CD4-positive, CD25-positive, alpha-beta regulatory T cell (primary cell): ENCODE measurements at regions not wholly inside any gene's neighbourhood (a gene's known extent, or its start where the extent isn't known, plus 50 kb on each side); places are given as distances from the start of the nearest gene placed in this dataset.

Source experiments
- ATAC-seq, 2 donors: fragments of 150-1000 bp; cut with Tn5 transposase; one replicate each; pipeline ENCODE4 v1.10.0; 2021; ENCODE audit warnings: low read depth in 2 of 2, moderate number of reproducible peaks in 2 of 2, moderate library complexity in 1 of 2
- DNase-seq, 3 donors: peaks; one replicate each; pipeline versions ENCODE4 v3.0.0 to v3.0.0-alpha.2; 2012 to 2022; ENCODE audit warnings: mixed read lengths in 1 of 3
- H3K27ac ChIP-seq: one replicate; pipeline ENCODE4 v1.7.0; 2013; ENCODE audit warnings: mild to moderate bottlenecking, low read length; ENCODE audit not compliant: insufficient read depth, poor library complexity, severe bottlenecking
- H3K27me3 ChIP-seq: one replicate; pipeline ENCODE4 v1.7.0; 2013; ENCODE audit warnings: low read length; ENCODE audit not compliant: control insufficient read depth, insufficient read depth
- H3K36me3 ChIP-seq: one replicate; pipeline ENCODE4 v1.7.0; 2013; ENCODE audit warnings: mild to moderate bottlenecking, low read length, moderate library complexity; ENCODE audit not compliant: control insufficient read depth, insufficient read depth
- H3K4me1 ChIP-seq: 2 replicates; pipeline ENCODE4 v1.7.0; 2013; ENCODE audit warnings: mild to moderate bottlenecking, low read length; ENCODE audit not compliant: insufficient read depth, control insufficient read depth, poor library complexity, severe bottlenecking
- H3K4me3 ChIP-seq: one replicate; pipeline ENCODE4 v1.7.0; 2013; ENCODE audit warnings: low read depth, mild to moderate bottlenecking, low read length, moderate library complexity
- H3K9me3 ChIP-seq, 2 experiments: 1 replicate in 1 of 2; 2 replicates in 1 of 2; pipeline ENCODE4 v1.7.0; 2013; ENCODE audit warnings: low read length in 2 of 2, mild to moderate bottlenecking in 1 of 2, moderate library complexity in 1 of 2; ENCODE audit not compliant: control insufficient read depth in 2 of 2
- H3K27ac Mint-ChIP-seq, 3 donors: one replicate each; pipeline ENCODE4 v1.8.0; 2020 to 2022; ENCODE audit warnings: mild to moderate bottlenecking in 3 of 3, mixed read lengths in 3 of 3, moderate library complexity in 2 of 3
- H3K27me3 Mint-ChIP-seq: one replicate; pipeline ENCODE4 v1.8.0; 2022; ENCODE audit warnings: mild to moderate bottlenecking, mixed read lengths
- H3K36me3 Mint-ChIP-seq: one replicate; pipeline ENCODE4 v1.8.0; 2020; ENCODE audit warnings: mixed read lengths
- H3K4me1 Mint-ChIP-seq, 4 donors: one replicate each; pipeline ENCODE4 v1.8.0; 2020 to 2022; ENCODE audit warnings: mixed read lengths in 4 of 4, mild to moderate bottlenecking in 1 of 4
- H3K4me3 Mint-ChIP-seq, 4 donors: one replicate each; pipeline ENCODE4 v1.8.0; 2020 to 2022; ENCODE audit warnings: mild to moderate bottlenecking in 4 of 4, mixed read lengths in 4 of 4, moderate library complexity in 3 of 4
- H3K9me3 Mint-ChIP-seq, 7 donors: one replicate each; pipeline ENCODE4 v1.8.0; 2020 to 2022; ENCODE audit warnings: mixed read lengths in 7 of 7, mild to moderate bottlenecking in 3 of 7, moderate library complexity in 2 of 7

DNA sequence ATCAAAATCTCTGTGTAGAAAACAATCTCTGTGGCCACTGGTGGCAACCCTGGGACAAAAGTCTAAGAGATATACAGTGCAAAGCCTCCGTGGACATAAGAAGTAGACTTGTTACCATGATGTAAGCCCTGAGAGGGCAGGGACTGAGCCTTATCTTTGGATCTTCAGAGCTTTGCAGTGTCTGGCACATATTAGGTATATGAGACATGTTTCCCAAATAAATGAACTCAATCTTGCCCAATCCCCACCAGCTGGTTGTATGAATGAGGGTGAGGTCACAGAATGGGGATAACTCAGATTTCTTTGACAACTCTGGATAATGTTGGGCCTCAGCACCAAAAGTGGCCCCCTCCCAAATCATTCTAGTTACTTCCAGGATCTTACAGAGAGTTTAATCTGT lies 511.4 kb upstream of the DIPK2B start:
- H3K36me3 ChIP-seq = no peaks in the 10 kb centered on the region
- H3K9me3 ChIP-seq = no peaks in the 10 kb centered on the region
- peaks cover 3 to 23% (median 11%) of the 10 kb centered on the region in 4 donors for H3K4me1 Mint-ChIP-seq
- peaks cover 3% of the 10 kb centered on the region for H3K4me1 ChIP-seq
- H3K27me3 ChIP-seq = no peaks in the 10 kb centered on the region
- ATAC-seq = no peak
- H3K4me3 ChIP-seq = no peak overlapping the region
- peaks cover 0 to 4% (median 0%) of the 10 kb centered on the region in 7 donors for H3K9me3 Mint-ChIP-seq
- H3K36me3 Mint-ChIP-seq = no peaks in the 10 kb centered on the region
- no peaks in the 10 kb centered on the region for H3K27me3 Mint-ChIP-seq
- no peak overlapping the region for H3K27ac ChIP-seq
- H3K27ac Mint-ChIP-seq = no peak overlapping the region
- no peak for DNase-seq
- H3K4me3 Mint-ChIP-seq = no peak overlapping the region

DNA sequence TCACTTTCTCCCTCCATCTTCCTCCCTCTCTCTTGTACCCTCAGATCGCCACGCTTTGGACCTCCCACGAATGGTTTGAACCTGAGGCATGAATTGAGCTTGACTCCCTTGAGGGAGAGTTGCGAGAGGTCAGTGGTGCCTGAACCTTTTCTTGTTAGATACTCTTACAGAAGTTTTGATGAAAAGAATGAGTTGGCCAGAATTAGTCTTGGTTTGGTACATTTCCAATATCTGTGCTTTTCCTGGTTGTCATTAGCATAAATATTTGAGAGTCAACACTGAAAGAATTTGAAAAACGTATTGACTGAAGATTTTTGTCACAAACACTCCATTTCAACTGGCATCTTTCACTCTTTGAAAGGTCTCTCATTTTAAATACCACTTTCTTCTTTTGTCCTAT lies 510.6 kb upstream of the DIPK2B start:
- ATAC-seq (no peak), DNase-seq (no peak)
- no peaks in the 10 kb centered on the region for H3K27me3 ChIP-seq
- Mint-ChIP-seq H3K4me3 (no peak overlapping the region), H3K27ac (no peak overlapping the region), H3K27me3 (no peaks in the 10 kb centered on the region), H3K9me3 (peaks cover 0 to 3% (median 0%) of the 10 kb centered on the region in 7 donors), H3K4me1 (peaks cover 3 to 22% (median 11%) of the 10 kb centered on the region in 4 donors), H3K36me3 (no peaks in the 10 kb centered on the region)
- H3K36me3 ChIP-seq = no peaks in the 10 kb centered on the region
- no peaks in the 10 kb centered on the region for H3K9me3 ChIP-seq
- H3K4me3 ChIP-seq = no peak overlapping the region
- H3K4me1 ChIP-seq = peaks cover 3% of the 10 kb centered on the region
- no peak overlapping the region for H3K27ac ChIP-seq

DNA sequence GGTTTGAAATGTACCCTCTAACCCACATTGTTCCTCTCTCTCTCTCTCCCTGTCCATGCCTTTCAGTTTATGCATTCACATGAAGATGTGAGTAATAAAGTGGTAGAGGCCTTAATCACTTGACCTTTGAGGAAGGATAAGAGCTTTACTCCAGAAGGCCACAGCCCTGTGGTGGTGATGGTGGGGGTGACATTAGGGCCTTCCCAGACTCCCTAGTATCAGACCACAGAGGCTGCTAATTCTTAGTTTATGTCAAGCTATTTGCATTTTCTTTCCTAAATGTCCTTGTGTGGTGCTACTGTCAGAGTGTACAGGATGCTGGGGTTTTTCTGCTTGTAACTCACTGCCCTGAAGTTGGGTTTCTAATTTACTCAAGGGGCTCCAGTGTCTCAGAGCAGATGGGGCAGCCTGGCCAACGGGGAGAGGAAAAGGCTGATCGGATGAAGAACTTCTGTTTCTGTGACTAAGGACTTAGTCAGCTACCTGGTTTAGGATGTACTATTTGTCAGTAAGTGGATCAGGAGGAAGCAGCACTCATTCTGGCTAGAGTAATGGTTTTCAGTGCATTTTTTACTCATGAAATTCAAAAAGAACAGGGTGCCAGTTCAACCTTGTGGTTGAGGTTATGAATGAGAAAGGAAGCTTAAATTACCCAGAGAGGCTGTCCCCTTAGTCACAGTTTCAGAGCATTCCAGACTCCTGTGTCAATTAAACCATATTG lies 509.6 kb upstream of the DIPK2B start:
- ATAC-seq = peak; percentile 34 to 47
- H3K36me3 ChIP-seq = no peaks in the 10 kb centered on the region
- no peaks in the 10 kb centered on the region for H3K27me3 Mint-ChIP-seq
- no peaks in the 10 kb centered on the region for H3K9me3 ChIP-seq
- peaks cover 3 to 12% (median 11%) of the 10 kb centered on the region in 4 donors for H3K4me1 Mint-ChIP-seq
- H3K27ac Mint-ChIP-seq = peak overlapping the region in 2 of 3 donors; percentile 8 to 10
- H3K9me3 Mint-ChIP-seq = peaks cover 0 to 3% (median 0%) of the 10 kb centered on the region in 7 donors
- no peaks in the 10 kb centered on the region for H3K36me3 Mint-ChIP-seq
- peaks cover 3% of the 10 kb centered on the region for H3K4me1 ChIP-seq
- H3K27ac ChIP-seq = no peak overlapping the region
- DNase-seq = peak in 1 of 3 donors; percentile 38
- H3K4me3 ChIP-seq = no peak overlapping the region
- no peak overlapping the region for H3K4me3 Mint-ChIP-seq
- no peaks in the 10 kb centered on the region for H3K27me3 ChIP-seq

DNA sequence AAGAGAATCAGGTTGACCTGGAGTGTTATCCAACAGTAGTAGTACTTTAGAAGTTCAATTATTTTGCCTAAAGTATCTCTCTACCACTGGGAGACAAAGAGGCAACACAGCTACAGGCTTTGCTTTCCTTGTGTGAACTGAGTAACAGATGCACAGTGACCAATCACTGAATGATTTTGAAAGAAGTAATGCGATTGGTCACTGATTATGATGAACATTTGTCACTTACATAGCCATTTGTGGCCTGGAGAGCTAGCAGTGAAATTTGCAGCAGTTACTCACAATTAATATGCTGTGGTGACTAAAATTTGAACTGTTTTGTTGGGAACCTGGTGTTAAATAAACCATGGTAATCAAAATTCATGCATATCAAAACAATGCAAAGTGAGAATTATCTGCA lies 508.7 kb upstream of the DIPK2B start:
- H3K27me3 ChIP-seq = no peaks in the 10 kb centered on the region
- H3K27ac ChIP-seq = no peak overlapping the region
- Mint-ChIP-seq H3K9me3 (peaks cover 0 to 3% (median 0%) of the 10 kb centered on the region in 7 donors), H3K27me3 (no peaks in the 10 kb centered on the region), H3K4me1 (peaks cover 3 to 12% (median 11%) of the 10 kb centered on the region in 4 donors), H3K27ac (no peak overlapping the region), H3K36me3 (no peaks in the 10 kb centered on the region), H3K4me3 (no peak overlapping the region)
- no peaks in the 10 kb centered on the region for H3K36me3 ChIP-seq
- no peaks in the 10 kb centered on the region for H3K9me3 ChIP-seq
- DNase-seq (no peak), ATAC-seq (no peak)
- peaks cover 3% of the 10 kb centered on the region for H3K4me1 ChIP-seq
- no peak overlapping the region for H3K4me3 ChIP-seq

DNA sequence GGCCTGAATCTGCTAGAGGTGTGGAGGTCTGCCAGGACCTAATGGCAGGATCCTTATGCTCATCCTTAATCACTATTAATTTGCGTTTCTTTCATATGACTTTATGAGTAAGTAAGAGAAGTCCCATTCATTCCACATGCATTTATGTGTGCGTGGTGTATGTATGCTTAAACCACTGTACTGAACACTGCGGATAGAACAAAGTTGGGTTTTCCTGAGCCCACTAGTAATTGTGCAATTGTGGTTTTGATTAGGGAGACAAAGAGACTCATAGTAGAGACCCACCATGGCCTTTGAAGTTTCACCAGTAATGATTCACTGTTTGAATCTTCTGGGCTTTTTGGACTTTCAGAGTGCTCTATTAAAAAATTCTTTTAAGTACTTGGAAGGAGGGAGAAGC lies 498.5 kb upstream of the DIPK2B start:
- H3K36me3 ChIP-seq = no peaks in the 10 kb centered on the region
- H3K9me3 ChIP-seq = no peaks in the 10 kb centered on the region
- no peaks in the 10 kb centered on the region for H3K27me3 ChIP-seq
- no peaks in the 10 kb centered on the region for H3K4me1 ChIP-seq
- DNase-seq (no peak), ATAC-seq (no peak)
- Mint-ChIP-seq H3K36me3 (no peaks in the 10 kb centered on the region), H3K4me3 (no peak overlapping the region), H3K4me1 (peaks cover 0 to 2% (median 0%) of the 10 kb centered on the region in 4 donors), H3K9me3 (no peaks in the 10 kb centered on the region), H3K27ac (no peak overlapping the region), H3K27me3 (no peaks in the 10 kb centered on the region)
- no peak overlapping the region for H3K4me3 ChIP-seq
- H3K27ac ChIP-seq = no peak overlapping the region

DNA sequence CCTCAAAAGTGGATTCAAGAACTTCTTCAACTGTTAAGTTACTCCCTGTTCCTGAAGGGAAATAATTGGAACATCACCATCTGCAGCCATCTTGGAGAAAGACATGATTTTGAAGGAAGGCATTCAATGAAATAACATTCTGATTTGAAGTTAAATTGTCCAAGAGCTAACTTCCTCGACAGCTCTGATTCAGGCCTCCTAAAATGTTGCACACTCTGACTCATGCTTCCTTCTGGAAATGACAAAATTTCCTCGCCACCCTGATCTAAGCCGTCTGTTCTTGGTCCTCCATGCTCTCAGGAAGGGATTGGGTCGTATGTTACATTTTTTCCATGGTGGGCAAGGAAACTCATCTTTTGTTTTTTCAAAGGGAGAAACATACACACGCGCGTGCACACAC lies 496.9 kb upstream of the DIPK2B start:
- no peaks in the 10 kb centered on the region for H3K36me3 ChIP-seq
- Mint-ChIP-seq H3K4me1 (peaks cover 0 to 2% (median 0%) of the 10 kb centered on the region in 4 donors), H3K36me3 (no peaks in the 10 kb centered on the region), H3K27ac (no peak overlapping the region), H3K27me3 (no peaks in the 10 kb centered on the region), H3K9me3 (peaks cover 0 to 1% (median 0%) of the 10 kb centered on the region in 7 donors), H3K4me3 (no peak overlapping the region)
- ATAC-seq (no peak), DNase-seq (no peak)
- H3K9me3 ChIP-seq = no peaks in the 10 kb centered on the region
- H3K27ac ChIP-seq = no peak overlapping the region
- H3K27me3 ChIP-seq = no peaks in the 10 kb centered on the region
- no peak overlapping the region for H3K4me3 ChIP-seq
- no peaks in the 10 kb centered on the region for H3K4me1 ChIP-seq

DNA sequence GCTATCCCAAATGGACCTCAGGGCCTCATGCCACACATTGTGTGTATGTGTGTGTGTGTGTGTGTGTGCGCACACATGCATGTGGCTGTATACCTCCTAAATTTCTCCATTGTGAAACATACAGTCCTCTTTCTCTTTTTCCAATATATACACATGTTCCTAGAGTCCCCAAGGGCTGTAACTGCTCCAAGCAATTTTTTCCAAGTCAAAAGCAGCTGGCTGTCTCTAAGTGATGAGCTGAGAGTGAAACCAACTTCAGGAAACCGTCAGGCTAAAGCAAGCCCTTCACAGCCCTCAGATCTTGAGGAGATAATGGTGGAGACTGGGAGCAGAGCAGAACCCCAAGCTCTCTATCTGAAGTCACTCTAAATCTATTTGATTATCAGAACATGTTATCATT lies 496.1 kb upstream of the DIPK2B start:
- Histone ChIP-seq H3K36me3 (no peaks in the 10 kb centered on the region), H3K4me1 (no peaks in the 10 kb centered on the region), H3K27me3 (no peaks in the 10 kb centered on the region), H3K27ac (no peak overlapping the region), H3K9me3 (no peaks in the 10 kb centered on the region), H3K4me3 (no peak overlapping the region)
- peaks cover 0 to 1% (median 0%) of the 10 kb centered on the region in 7 donors for H3K9me3 Mint-ChIP-seq
- no peaks in the 10 kb centered on the region for H3K27me3 Mint-ChIP-seq
- no peak overlapping the region for H3K27ac Mint-ChIP-seq
- DNase-seq (no peak), ATAC-seq (no peak)
- no peak overlapping the region for H3K4me3 Mint-ChIP-seq
- no peaks in the 10 kb centered on the region for H3K36me3 Mint-ChIP-seq
- H3K4me1 Mint-ChIP-seq = peaks cover 0 to 2% (median 0%) of the 10 kb centered on the region in 4 donors

DNA sequence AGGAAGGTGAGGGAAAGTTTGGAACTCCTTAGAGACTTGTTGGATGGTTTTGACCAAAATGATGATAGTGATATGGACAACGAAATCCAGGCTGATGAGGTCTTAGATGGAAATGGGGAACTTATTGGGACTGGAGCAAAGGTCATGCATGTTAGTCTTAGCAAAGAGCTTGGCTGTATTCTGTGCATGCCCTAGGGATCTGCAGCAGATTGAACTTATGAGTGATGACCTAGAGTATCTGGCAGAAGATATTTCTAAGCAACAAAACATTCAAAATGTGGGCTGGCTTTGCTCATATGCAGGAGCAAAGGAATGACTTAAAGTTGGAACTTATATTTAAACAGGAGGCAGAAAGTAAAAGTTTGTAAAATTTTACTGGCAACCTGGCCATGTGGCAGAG lies 489.3 kb upstream of the DIPK2B start:
- Histone ChIP-seq H3K9me3 (no peaks in the 10 kb centered on the region), H3K4me1 (no peaks in the 10 kb centered on the region), H3K4me3 (no peak overlapping the region), H3K27me3 (no peaks in the 10 kb centered on the region), H3K27ac (no peak overlapping the region), H3K36me3 (no peaks in the 10 kb centered on the region)
- no peak overlapping the region for H3K27ac Mint-ChIP-seq
- H3K36me3 Mint-ChIP-seq = no peaks in the 10 kb centered on the region
- no peak overlapping the region for H3K4me3 Mint-ChIP-seq
- H3K9me3 Mint-ChIP-seq = peaks cover 0 to 4% (median 0%) of the 10 kb centered on the region in 7 donors
- ATAC-seq (no peak), DNase-seq (no peak)
- H3K27me3 Mint-ChIP-seq = no peaks in the 10 kb centered on the region
- no peaks in the 10 kb centered on the region for H3K4me1 Mint-ChIP-seq
